ENCODE measurements at regions not wholly inside any gene's neighbourhood (a gene's known extent, or its start where the extent isn't known, plus 50 kb on each side); places are given as distances from the start of the nearest gene placed in this dataset.

GRCh38 chr15:39330061-39330460 lies 250.8 kb upstream of the THBS1 start:
- TF ChIP-seq EZH2 (IDR thresholded peaks at IDR 0.05; ENCODE audit: insufficient read depth, low read length): no peak
- TF ChIP-seq, protein P1, sequence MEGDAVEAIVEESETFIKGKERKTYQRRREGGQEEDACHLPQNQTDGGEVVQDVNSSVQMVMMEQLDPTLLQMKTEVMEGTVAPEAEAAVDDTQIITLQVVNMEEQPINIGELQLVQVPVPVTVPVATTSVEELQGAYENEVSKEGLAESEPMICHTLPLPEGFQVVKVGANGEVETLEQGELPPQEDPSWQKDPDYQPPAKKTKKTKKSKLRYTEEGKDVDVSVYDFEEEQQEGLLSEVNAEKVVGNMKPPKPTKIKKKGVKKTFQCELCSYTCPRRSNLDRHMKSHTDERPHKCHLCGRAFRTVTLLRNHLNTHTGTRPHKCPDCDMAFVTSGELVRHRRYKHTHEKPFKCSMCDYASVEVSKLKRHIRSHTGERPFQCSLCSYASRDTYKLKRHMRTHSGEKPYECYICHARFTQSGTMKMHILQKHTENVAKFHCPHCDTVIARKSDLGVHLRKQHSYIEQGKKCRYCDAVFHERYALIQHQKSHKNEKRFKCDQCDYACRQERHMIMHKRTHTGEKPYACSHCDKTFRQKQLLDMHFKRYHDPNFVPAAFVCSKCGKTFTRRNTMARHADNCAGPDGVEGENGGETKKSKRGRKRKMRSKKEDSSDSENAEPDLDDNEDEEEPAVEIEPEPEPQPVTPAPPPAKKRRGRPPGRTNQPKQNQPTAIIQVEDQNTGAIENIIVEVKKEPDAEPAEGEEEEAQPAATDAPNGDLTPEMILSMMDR (IDR thresholded peaks at IDR 0.05; ENCODE audit: insufficient read depth, low read depth, low read length): no peak
